Suprapubic skin (tissue), 4 donors: ENCODE measurements at regions not wholly inside any gene's neighbourhood (a gene's known extent, or its start where the extent isn't known, plus 50 kb on each side); places are given as distances from the start of the nearest gene placed in this dataset.

ENCODE experiments used
- DNase-seq, 2 donors: peaks; one replicate each; pipeline ENCODE4 v3.0.0-alpha.2; 2019; ENCODE audit warnings: low spot score in 2 of 2
- H3K27ac ChIP-seq: fragments of 200-600 bp; sonication (generic); one replicate; pipeline ENCODE4 v1.5.1; 2019
- H3K27me3 ChIP-seq: fragments of 200-600 bp; sonication (generic); one replicate; pipeline ENCODE4 v1.5.1; 2019
- H3K36me3 ChIP-seq: fragments of 200-600 bp; sonication (generic); one replicate; pipeline ENCODE4 v1.5.1; 2019
- H3K4me1 ChIP-seq: fragments of 200-600 bp; sonication (generic); one replicate; pipeline ENCODE4 v1.5.1; 2019
- H3K4me3 ChIP-seq: fragments of 200-600 bp; sonication (generic); one replicate; pipeline ENCODE4 v1.5.1; 2019; ENCODE audit warnings: mild to moderate bottlenecking
- H3K9me3 ChIP-seq: fragments of 200-600 bp; sonication (generic); one replicate; pipeline ENCODE4 v1.5.1; 2019
- EP300 ChIP-seq: sonication (generic); formaldehyde crosslinking; IDR thresholded peaks from one replicate; pipeline ENCODE4 v1.6.1; 2017; ENCODE audit warnings: antibody characterized with exemption
- POLR2A ChIP-seq, 2 donors: fragments of 450-650 bp; IDR thresholded peaks; one replicate each; pipeline ENCODE4 v1.6.1; 2017; ENCODE audit warnings: antibody characterized with exemption in 2 of 2, mild to moderate bottlenecking in 2 of 2, moderate library complexity in 2 of 2
- POLR2AphosphoS5 ChIP-seq, 3 donors: sonication (generic); formaldehyde crosslinking; IDR thresholded peaks; one replicate each; pipeline ENCODE4 v1.6.1; 2017; ENCODE audit warnings: antibody characterized with exemption in 3 of 3
- WGBS: methylation state at CpG from one replicate; pipeline ENCODE4 v1.1.5; 2018; 5-methylcytosine and 5-hydroxymethylcytosine counted together
- TF ChIP-seq, protein P1 (sequence below), 2 donors: fragments of 200-600 bp in 1 of 2; fragments of 450-650 bp in 1 of 2; sonication (generic) in 1 of 2; IDR thresholded peaks; one replicate each; pipeline ENCODE4 v1.5.1; 2016 to 2019; ENCODE audit warnings: antibody characterized with exemption in 2 of 2, mild to moderate bottlenecking in 1 of 2, moderate library complexity in 1 of 2

DNA sequence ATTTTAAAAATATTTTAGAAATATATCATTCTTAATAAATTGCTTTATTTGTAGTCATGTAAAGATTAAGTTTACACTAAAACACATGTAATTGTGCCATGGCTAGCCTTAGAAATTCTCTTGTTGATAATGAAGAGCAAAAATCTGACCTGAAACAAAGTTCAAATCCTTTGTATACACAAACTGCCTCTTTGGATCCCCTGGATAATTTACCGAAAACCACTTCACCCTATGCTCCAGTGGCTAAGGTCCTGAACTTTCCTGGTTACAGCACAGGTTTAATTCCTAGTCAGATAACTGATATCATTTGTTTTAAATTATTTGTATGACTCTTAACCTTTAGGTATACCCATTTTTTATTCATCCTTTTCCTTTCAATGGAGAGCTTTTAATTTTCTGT lies 1093.2 kb upstream of the ADGRL4 start:
- Histone ChIP-seq H3K27ac (no peak overlapping the region), H3K9me3 (no peaks in the 10 kb centered on the region), H3K4me3 (no peak overlapping the region), H3K4me1 (no peaks in the 10 kb centered on the region), H3K36me3 (no peaks in the 10 kb centered on the region), H3K27me3 (no peaks in the 10 kb centered on the region)
- 93% methylated on average over 1 of the region's 1 CpG for WGBS
- no peak for TF ChIP-seq EP300
- no peak for TF ChIP-seq POLR2A (IDR thresholded peaks at IDR 0.05)
- TF ChIP-seq, protein P1, sequence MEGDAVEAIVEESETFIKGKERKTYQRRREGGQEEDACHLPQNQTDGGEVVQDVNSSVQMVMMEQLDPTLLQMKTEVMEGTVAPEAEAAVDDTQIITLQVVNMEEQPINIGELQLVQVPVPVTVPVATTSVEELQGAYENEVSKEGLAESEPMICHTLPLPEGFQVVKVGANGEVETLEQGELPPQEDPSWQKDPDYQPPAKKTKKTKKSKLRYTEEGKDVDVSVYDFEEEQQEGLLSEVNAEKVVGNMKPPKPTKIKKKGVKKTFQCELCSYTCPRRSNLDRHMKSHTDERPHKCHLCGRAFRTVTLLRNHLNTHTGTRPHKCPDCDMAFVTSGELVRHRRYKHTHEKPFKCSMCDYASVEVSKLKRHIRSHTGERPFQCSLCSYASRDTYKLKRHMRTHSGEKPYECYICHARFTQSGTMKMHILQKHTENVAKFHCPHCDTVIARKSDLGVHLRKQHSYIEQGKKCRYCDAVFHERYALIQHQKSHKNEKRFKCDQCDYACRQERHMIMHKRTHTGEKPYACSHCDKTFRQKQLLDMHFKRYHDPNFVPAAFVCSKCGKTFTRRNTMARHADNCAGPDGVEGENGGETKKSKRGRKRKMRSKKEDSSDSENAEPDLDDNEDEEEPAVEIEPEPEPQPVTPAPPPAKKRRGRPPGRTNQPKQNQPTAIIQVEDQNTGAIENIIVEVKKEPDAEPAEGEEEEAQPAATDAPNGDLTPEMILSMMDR (IDR thresholded peaks at IDR 0.05) = no peak
- TF ChIP-seq POLR2AphosphoS5 (IDR thresholded peaks at IDR 0.05) = no peak
- DNase-seq = no peak

DNA sequence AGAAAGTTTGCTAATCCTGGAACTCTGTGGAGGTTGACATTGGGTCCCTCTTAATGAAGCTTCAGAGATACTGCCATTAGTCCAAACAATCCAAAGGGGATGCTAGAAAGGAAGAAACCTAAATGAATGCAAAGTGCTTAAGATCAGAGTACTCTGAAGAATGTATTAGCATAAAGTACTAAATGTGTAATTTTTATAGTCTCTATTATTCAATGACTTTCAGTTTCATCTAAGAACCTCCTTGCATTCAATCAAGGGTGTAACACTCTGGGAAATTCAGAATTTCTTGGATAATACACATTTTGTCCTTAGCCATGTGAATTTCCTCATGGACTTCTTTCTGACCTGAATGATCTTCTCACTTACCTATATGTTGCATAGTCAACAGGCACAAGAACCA lies 1078.5 kb upstream of the ADGRL4 start:
- H3K9me3 ChIP-seq = no peaks in the 10 kb centered on the region
- no peak overlapping the region for H3K27ac ChIP-seq
- no peaks in the 10 kb centered on the region for H3K4me1 ChIP-seq
- no peak for DNase-seq
- no peak for TF ChIP-seq EP300
- TF ChIP-seq, protein P1 (IDR thresholded peaks at IDR 0.05) = no peak
- no peak overlapping the region for H3K4me3 ChIP-seq
- no peaks in the 10 kb centered on the region for H3K27me3 ChIP-seq
- H3K36me3 ChIP-seq = no peaks in the 10 kb centered on the region

DNA sequence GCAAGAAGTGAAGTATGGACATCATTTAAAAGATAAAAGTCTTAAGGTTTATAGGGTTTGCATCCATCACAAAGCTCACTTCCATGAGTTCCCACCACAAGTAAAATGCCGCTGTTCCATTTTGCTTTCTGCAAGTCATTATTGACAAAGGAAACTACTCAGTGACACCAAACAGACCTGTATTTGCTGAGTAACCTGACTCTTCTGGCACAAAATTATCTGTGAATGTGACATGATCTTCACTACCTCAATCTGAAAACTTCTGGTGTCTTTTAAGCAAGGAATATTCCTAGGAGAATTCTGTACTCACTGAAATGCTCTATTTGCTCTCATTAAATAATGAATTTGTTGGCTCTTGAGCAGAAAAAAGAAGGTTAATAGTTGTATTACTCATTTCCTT lies 1077.4 kb upstream of the ADGRL4 start:
- TF ChIP-seq POLR2AphosphoS5 (IDR thresholded peaks at IDR 0.05) = no peak
- no peak for TF ChIP-seq POLR2A (IDR thresholded peaks at IDR 0.05)
- TF ChIP-seq, protein P1 (IDR thresholded peaks at IDR 0.05) = no peak
- no peak for TF ChIP-seq EP300
- Histone ChIP-seq H3K27ac (no peak overlapping the region), H3K4me3 (no peak overlapping the region), H3K36me3 (no peaks in the 10 kb centered on the region), H3K27me3 (no peaks in the 10 kb centered on the region), H3K4me1 (no peaks in the 10 kb centered on the region), H3K9me3 (no peaks in the 10 kb centered on the region)
- no peak for DNase-seq
- WGBS = 88% methylated on average over 1 of the region's 1 CpG

DNA sequence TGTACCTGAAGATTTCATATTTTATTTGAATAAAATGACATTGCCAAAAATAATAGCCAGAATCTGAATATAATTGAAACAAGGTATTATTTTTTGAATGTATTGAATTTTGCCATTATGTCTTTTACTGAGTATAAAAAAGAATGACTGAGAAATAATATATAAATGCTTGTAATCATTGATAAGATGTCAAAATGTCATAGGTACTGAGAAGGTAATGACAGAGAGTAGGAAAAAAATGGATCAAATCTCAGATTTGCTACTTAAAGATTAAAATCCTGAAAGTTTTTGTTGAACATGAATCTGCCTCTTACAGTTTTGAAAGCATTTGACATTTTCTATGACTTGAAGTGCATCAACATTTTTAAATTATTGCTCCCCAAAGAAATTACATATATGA lies 1069.9 kb upstream of the ADGRL4 start:
- TF ChIP-seq, protein P1 (IDR thresholded peaks at IDR 0.05) = no peak
- TF ChIP-seq EP300 (no peak), POLR2AphosphoS5 (IDR thresholded peaks at IDR 0.05) (no peak), POLR2A (IDR thresholded peaks at IDR 0.05) (no peak)
- no peak overlapping the region for H3K4me3 ChIP-seq
- H3K9me3 ChIP-seq = no peaks in the 10 kb centered on the region
- no peak overlapping the region for H3K27ac ChIP-seq
- no peaks in the 10 kb centered on the region for H3K4me1 ChIP-seq
- no peaks in the 10 kb centered on the region for H3K36me3 ChIP-seq
- no peak for DNase-seq
- H3K27me3 ChIP-seq = no peaks in the 10 kb centered on the region

DNA sequence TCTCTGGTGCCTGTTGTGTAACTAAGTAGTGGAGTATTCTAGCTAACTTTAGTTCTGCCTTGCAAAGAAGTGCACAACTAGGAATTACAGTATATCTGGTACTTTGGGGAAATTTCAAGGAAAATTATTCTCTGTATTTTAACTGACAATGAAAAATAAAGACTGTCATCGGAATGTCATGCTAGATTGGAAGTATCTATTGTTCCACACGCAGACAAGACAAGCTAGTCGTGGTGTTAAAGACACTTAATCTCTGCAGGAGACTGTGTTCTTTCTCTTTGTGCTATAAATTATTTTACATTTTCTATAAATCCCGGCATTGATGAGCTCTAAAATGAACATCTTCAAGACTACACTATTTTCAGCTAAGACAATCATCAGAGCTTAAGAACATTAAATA lies 1068.8 kb upstream of the ADGRL4 start:
- no peaks in the 10 kb centered on the region for H3K9me3 ChIP-seq
- 71% methylated on average over 4 of the region's 4 CpGs for WGBS

More for the DNA sequence above, 1068.8 kb upstream of the ADGRL4 start:
- Histone ChIP-seq H3K36me3 (no peaks in the 10 kb centered on the region), H3K4me1 (no peaks in the 10 kb centered on the region), H3K27ac (no peak overlapping the region), H3K27me3 (no peaks in the 10 kb centered on the region), H3K4me3 (no peak overlapping the region)
- TF ChIP-seq, protein P1 (IDR thresholded peaks at IDR 0.05) = no peak
- TF ChIP-seq EP300 (no peak), POLR2A (IDR thresholded peaks at IDR 0.05) (no peak)
- no peak for DNase-seq
